ENCODE measurements at regions not wholly inside any gene's neighbourhood (a gene's known extent, or its start where the extent isn't known, plus 50 kb on each side); places are given as distances from the start of the nearest gene placed in this dataset.
A peak's percentile ranks its signal among the peaks of the same experiment; 100 is the strongest.

DNA sequence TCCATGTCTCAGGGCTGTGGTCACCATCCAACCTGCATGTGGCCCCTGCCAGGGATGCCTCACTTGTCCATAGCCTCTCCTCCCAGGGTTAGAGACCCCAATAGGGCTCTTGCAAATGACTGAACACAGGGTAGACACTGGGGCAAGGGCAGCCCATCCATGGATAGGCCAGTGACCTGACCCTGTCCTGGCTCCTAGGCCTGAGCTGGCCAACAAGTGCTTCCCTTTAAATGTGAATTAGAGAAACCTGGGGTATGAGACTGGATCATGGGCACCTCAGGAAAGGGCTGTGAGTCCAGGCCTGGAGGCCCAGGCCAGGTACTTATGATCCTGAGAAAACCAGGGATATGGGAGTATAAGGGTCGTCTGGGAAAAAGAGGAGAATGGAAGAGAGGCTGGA, 64.5 kb downstream of the COPS8 start:
- DNase-seq (no peak), ATAC-seq (no peak)
- Mint-ChIP-seq H3K4me1 (ENCODE audit: low read depth) (peaks cover 16% of the 10 kb centered on the region), H3K36me3 (ENCODE audit: insufficient read depth) (no peaks in the 10 kb centered on the region), H3K9me3 (peaks cover 19% of the 10 kb centered on the region), H3K4me3 (no peak overlapping the region), H3K27me3 (ENCODE audit: low read depth) (no peaks in the 10 kb centered on the region)

DNA sequence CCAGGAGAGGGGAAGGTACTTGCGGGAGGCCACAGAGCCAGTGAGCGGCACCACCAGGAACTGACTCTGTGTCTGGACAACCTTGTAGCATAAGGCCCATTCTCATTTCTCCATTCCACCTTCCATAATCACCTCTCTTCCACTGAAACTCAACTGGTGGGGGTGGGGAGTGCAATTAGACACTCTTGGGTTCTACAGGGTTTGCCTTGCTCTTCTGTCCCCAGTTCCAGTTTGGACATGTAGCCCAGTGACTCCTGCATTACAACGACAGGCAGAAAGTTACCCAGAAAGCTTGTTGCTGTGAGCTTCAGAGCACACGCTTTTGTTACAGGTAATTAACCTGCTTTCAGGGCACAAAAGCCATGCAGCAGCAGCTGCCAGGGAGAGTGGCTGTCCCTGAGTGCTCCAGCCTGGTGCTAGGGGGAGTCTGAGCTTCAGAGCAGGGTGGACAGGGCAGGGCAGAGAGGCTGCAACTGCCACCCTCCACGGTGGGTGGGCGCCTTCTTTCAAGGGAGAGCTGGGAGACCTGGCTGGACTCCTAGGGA, 65.2 kb downstream of the COPS8 start:
- DNase-seq (no peak), ATAC-seq (no peak)
- Mint-ChIP-seq H3K36me3 (ENCODE audit: insufficient read depth) (no peaks in the 10 kb centered on the region), H3K4me3 (no peak overlapping the region), H3K9me3 (peaks cover 19% of the 10 kb centered on the region), H3K4me1 (ENCODE audit: low read depth) (peaks cover 21% of the 10 kb centered on the region), H3K27me3 (ENCODE audit: low read depth) (no peaks in the 10 kb centered on the region)

DNA sequence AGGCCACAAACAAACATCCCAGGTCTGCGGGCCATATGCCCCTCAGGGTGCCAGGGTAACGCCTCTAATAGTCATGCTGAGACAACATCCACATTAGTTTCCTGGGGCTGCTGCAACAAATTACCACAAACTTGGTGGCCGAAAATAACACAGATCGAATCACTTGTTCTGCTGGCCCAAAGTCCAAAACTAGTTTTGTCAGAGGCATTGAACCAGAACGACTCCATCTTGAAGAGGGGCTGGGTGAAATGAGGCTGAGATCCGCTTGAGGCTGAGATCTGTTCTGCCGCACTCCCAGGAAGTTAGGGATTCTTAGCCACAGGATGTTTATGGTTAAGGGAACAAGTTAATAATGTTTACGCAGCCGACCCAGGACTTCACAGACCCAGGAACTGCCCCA, 66.7 kb downstream of the COPS8 start:
- no peak for DNase-seq
- H3K4me3 Mint-ChIP-seq, result no peak overlapping the region
- peaks cover 26% of the 10 kb centered on the region for H3K4me1 Mint-ChIP-seq (ENCODE audit: low read depth)
- peaks cover 7% of the 10 kb centered on the region for H3K9me3 Mint-ChIP-seq
- no peaks in the 10 kb centered on the region for H3K27me3 Mint-ChIP-seq (ENCODE audit: low read depth)
- H3K36me3 Mint-ChIP-seq (ENCODE audit: insufficient read depth), result no peaks in the 10 kb centered on the region
- no peak for ATAC-seq

DNA sequence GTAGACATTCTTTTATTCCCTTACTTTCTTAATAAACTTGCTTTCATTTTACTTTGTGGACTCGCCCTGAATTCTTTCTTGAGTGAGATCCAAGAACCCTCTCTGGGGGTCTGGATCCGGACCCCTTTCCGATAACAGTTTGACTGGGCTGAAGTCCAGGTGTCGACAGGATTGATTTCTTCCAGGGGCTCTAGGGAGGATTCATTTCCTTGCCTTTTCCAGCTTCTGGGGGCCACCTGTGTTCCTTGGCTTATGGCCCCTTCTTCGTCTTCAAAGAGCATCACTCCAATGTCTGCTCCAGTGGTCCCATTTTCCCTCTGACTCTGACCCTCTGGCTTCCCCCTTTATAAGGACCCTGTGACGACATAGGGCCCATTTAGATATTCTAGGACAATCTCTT, 67.5 kb downstream of the COPS8 start:
- DNase-seq (no peak), ATAC-seq (no peak)
- Mint-ChIP-seq H3K36me3 (ENCODE audit: insufficient read depth) (no peaks in the 10 kb centered on the region), H3K9me3 (peaks cover 2% of the 10 kb centered on the region), H3K4me3 (no peak overlapping the region), H3K4me1 (ENCODE audit: low read depth) (peaks cover 26% of the 10 kb centered on the region), H3K27me3 (ENCODE audit: low read depth) (no peaks in the 10 kb centered on the region)

DNA sequence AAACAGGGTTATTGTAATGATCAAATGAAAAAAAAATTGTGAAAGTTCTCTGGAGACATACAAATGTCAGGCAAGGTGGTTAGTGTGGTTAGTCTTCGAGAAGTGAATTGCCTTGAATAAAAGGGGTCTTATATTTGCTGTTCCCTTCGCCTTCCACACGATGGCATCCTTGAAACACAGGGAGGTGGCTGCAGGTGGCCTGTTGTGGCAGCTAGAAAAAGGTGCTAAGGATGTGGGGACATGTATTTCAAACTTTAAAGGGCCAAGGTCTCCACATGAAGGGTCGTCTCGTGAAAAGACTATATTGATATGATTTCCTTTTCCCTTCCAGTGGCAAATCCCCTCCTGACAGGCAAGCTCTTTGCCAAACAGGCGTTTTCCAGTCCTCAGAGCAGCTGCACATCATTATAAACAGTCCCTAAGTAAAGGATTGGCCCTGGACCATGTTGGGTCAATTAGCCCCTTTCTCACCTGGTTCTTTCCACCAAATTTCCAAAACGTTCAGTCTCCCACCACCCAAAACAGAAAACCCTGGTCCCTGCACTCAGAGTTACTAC, 68.5 kb downstream of the COPS8 start:
- Mint-ChIP-seq H3K36me3 (ENCODE audit: insufficient read depth) (no peaks in the 10 kb centered on the region), H3K27me3 (ENCODE audit: low read depth) (no peaks in the 10 kb centered on the region), H3K9me3 (no peaks in the 10 kb centered on the region), H3K4me3 (no peak overlapping the region), H3K4me1 (ENCODE audit: low read depth) (peaks cover 25% of the 10 kb centered on the region)
- DNase-seq (peak; percentile 37), ATAC-seq (peak in 1 of 2 donors; percentile 31)

DNA sequence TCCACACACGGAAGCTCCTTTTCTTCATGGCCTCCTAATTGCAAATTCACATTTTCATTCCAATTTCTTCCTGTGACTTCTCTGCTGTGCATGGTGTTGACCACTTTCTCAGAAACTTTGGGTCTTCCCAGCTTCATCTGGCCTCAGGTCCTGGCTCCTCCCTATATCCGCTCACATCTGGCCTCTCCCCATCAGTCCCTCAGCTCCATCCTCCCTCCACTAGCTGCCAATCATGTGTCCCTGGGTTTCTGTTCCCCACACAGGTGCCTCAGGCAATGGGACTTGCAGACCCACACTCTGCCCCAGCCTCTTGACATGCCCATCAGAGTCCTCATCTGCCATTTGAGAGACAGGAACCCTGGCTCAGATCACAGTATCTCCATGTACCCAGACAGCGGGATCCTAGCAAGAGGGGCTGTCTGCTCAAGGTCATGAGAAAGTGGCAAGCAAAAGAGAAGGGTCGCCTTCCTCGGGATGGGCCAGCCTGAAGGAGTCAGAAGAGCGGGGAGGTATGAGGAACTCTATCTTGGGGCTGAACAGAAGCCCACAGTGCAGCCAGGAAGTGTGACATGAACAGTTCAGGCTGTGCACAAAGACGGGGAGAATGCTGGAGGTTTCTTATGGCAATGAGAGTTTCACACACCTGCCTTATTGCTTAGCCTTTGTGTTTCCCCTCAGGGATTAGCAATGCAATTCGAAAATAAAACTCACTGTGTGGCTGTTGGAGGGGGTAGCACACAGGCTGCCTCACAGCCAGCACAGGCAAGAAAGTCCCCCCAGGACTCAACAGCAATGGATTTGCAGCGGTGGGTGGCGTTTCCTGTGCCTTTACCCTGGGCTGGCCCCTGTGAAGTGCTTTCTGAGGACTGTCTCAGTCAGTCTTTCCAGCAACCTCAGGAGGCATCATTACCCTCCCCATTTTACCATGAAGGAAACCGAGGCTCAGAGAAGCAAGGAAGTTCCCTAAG, 69.5 kb downstream of the COPS8 start:
- H3K36me3 Mint-ChIP-seq (ENCODE audit: insufficient read depth), result no peaks in the 10 kb centered on the region

DNA sequence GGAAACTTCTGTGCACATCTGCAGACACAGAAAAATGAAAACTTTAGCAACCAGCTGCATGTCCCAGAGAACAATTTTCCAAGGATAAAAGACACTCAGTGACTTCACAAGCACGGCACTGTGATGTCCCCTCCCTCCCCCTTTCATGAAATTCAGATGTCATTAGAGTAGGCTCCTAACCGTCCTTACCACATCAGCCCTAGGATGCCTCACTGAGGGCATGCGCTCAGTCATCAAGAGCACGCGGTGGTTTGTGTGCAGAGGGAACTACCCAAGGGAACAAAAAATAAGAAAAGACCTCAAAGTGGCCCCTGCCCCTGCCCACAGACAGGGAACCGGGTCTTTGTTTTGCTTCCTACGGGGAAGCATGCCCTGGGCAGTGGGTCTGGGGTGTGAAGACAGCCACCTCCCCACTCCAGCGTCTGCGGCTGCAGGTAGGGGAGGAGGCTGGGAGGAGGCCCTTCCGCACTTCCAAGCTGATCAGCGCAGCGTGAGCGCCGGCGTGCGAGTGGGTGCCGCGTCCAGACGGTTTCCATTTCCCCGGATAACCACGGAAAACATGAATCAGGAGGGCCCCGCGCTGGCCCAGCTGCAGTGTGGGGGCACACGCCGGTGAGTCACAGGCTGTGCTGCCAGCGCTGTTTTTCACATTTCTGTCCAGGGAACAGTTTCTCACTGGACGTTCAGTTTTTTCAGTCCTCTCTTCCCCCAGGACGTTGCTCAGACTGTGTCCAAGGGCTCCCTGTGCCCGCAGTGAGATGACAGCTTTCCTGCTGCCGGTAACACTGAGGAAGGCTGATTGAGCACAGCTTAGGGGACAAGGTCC, 70.6 kb downstream of the COPS8 start:
- ATAC-seq (peak; percentile 72 to 76), DNase-seq (peak; percentile 16)
- Mint-ChIP-seq H3K4me3 (no peak overlapping the region), H3K36me3 (ENCODE audit: insufficient read depth) (no peaks in the 10 kb centered on the region), H3K9me3 (no peaks in the 10 kb centered on the region), H3K27me3 (ENCODE audit: low read depth) (no peaks in the 10 kb centered on the region), H3K4me1 (ENCODE audit: low read depth) (peaks cover 20% of the 10 kb centered on the region)

More for the DNA sequence above, 69.5 kb downstream of the COPS8 start:
- Mint-ChIP-seq H3K4me1 (ENCODE audit: low read depth) (peaks cover 20% of the 10 kb centered on the region), H3K9me3 (no peaks in the 10 kb centered on the region), H3K4me3 (no peak overlapping the region), H3K27me3 (ENCODE audit: low read depth) (no peaks in the 10 kb centered on the region)
- ATAC-seq (peak; percentile 64), DNase-seq (no peak)

DNA sequence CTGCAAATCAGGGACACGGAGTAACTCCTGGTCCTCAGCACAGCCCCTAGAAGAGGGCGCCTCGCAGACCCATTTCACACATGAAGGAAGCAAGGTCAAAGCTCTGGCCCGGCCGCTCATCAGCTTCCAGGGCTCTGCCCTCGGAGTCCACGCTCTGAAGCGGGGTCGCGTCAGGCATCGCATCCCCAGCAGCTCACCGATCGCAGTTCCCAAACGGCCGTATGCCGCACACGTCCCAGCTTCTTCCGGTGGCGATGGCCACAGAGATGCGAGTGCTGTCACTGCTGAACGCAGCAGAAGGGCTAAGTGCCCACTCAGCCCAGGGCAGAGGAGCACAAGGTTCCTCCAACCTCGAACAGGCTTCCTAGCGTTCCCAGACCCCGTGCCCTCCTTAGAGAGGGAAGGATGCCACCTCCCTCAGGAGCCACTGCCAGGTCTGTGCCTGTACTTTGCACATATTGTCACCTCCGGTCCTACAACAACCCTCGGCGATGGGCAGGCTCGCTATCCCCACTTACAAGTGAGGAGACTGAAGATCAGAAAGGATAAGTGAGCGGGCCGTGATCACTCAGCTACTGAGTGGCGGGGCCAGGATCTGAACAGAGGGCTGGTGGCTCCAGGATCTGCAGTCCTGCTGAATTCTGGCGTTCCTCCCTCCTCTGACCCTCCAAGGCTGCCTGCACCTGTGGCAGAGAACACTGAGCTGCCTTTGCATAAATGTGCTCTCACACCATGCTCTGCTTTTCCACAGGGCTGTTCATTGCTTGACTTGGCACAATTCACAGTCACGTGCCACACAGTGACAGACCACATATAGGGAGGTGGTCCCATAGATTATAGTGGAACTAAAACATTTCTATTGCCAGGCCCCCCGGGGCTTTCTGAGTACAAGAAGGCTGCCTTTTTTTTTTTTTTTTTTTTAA, 71.4 kb downstream of the COPS8 start:
- DNase-seq, result no peak
- ATAC-seq, result no peak
- Mint-ChIP-seq H3K4me3 (no peak overlapping the region), H3K4me1 (ENCODE audit: low read depth) (peaks cover 20% of the 10 kb centered on the region), H3K27me3 (ENCODE audit: low read depth) (no peaks in the 10 kb centered on the region), H3K36me3 (ENCODE audit: insufficient read depth) (no peaks in the 10 kb centered on the region), H3K9me3 (no peaks in the 10 kb centered on the region)

DNA sequence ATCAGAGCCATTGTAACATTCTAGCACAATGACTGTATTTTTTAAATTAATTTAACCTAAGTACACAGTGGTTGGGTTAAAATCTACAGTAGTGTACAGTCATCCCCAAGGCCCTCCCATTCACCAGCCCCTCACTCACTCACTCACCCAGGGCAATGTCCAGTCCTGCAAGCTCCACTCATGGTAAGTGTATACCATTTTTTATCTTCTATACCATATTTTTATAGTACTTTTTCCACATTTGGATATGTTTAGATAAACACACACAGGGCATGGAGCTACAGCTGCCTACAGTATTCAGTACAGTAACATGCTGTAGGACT, 72.1 kb downstream of the COPS8 start:
- no peak overlapping the region for H3K4me3 Mint-ChIP-seq
- no peak for ATAC-seq
- no peaks in the 10 kb centered on the region for H3K9me3 Mint-ChIP-seq
- H3K27me3 Mint-ChIP-seq (ENCODE audit: low read depth), result no peaks in the 10 kb centered on the region
- no peak for DNase-seq
- H3K36me3 Mint-ChIP-seq (ENCODE audit: insufficient read depth), result no peaks in the 10 kb centered on the region
- peaks cover 20% of the 10 kb centered on the region for H3K4me1 Mint-ChIP-seq (ENCODE audit: low read depth)

DNA sequence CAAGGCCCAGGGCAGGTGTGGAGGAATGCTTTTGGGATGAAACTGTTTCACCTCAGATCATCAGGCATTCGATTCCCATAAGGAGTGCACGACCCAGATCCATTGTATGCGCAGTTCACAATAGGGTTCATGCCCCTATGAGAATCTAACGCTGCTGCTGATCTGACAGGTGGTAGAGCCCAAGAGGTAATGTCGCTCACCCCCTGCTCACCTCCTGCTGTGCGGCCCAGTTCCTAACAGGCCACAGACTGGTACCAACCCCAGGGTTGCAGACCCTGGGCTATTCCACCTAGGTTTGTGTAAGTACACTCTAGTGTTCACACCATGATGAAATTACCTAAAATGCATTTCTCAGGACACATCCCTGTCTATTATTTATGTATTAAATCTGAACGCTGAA, 72.5 kb downstream of the COPS8 start:
- H3K9me3 Mint-ChIP-seq, result no peaks in the 10 kb centered on the region
- no peaks in the 10 kb centered on the region for H3K36me3 Mint-ChIP-seq (ENCODE audit: insufficient read depth)
- H3K4me1 Mint-ChIP-seq (ENCODE audit: low read depth), result peaks cover 20% of the 10 kb centered on the region
- no peaks in the 10 kb centered on the region for H3K27me3 Mint-ChIP-seq (ENCODE audit: low read depth)
- ATAC-seq (no peak), DNase-seq (no peak)
- H3K4me3 Mint-ChIP-seq, result no peak overlapping the region

DNA sequence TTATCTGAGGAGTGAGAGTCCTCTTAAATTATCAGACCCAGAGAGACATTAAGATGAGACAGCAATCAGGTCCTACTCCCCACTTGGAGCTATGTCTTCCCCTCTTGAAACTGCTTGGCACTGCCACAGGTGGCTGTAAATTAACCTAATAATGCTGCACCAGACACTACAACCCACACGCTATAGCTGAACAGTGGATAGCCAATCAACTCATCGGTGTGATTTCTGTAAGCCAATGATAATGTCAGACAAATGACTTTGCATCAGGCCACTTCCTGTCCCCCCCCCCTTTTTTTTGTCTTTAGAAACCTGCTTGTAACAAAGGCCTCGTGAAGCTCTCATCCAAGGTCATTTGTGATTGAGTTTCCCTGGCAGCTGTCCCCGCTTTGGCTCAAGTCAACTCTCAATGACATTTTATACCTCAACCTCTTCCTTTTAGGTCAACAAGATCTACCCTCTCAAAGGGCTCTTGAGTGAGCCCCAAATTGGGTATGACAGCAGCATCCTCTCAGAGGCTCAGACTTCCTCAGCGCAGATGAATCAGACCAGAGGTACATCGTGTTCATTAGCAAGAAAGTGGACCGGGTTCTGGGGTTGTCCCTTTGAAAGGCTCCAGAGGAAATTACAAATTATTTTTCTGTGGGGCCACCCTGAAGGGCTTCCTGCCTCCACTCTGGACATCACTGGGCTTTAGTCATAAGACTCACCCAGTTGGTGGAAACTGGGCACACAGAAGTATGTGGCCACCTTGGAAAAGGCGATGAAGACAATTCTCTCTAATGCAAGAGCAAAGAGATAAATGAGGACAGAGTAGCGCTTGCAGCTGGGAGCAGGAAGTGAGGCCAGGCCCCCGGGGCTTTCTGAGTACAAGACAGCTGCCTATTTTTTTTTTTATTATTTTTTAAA, 73.6 kb downstream of the COPS8 start:
- Mint-ChIP-seq H3K36me3 (ENCODE audit: insufficient read depth) (no peaks in the 10 kb centered on the region), H3K4me1 (ENCODE audit: low read depth) (peaks cover 20% of the 10 kb centered on the region), H3K4me3 (no peak overlapping the region), H3K27me3 (ENCODE audit: low read depth) (no peaks in the 10 kb centered on the region), H3K9me3 (no peaks in the 10 kb centered on the region)
- no peak for ATAC-seq
- no peak for DNase-seq

DNA sequence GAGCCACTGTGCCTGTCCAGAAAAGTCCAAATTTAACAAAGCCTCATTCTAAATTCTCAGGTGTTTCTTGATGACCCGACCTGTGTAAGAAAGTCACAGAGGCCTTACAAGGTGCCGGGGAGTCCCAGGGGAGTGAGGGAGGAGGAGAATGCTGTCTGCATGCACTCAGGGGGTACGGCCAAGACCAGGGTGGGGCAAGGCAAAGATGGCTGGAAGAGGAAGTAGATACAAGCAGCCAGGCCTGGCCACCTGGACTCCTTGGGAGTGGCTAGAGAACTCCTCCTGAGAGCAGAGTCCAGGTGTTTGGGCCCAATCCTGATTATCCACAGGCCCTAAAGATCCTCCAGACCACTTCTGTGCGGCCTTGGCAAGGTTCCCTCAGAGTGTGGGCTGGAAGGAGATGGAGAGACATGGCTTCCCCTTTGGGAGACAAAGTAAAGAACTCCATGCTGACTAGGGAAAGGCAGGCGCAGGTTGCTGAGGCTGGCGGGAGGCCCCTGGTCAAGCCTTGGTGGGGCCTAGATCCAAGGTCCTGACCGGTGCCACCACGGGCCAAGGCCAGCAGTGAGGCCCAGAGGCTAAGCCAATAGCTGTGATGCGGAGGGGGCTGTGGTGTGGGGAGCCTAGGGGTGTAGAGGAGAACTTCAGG, 74.7 kb downstream of the COPS8 start:
- Mint-ChIP-seq H3K36me3 (ENCODE audit: insufficient read depth) (no peaks in the 10 kb centered on the region), H3K27me3 (ENCODE audit: low read depth) (peaks cover 2% of the 10 kb centered on the region), H3K4me3 (no peak overlapping the region), H3K4me1 (ENCODE audit: low read depth) (peaks cover 12% of the 10 kb centered on the region), H3K9me3 (no peaks in the 10 kb centered on the region)
- DNase-seq (no peak), ATAC-seq (no peak)
